ENCODE measurements at regions not wholly inside any gene's neighbourhood (a gene's known extent, or its start where the extent isn't known, plus 50 kb on each side); places are given as distances from the start of the nearest gene placed in this dataset.

GRCh38 chr20:39756369-39756768, 794.2 kb downstream of the DHX35 start:
- Histone ChIP-seq H3K4me2 (ENCODE audit: insufficient read depth, low read length, poor library complexity, severe bottlenecking) (no peak overlapping the region), H2AK5ac (ENCODE audit: low read depth, low read length) (no peak overlapping the region), H3K27me3 (ENCODE audit: control insufficient read depth in 3 of 3, insufficient read depth in 3 of 3, low read depth in 1 of 3, low read length in 3 of 3) (no peaks in the 10 kb centered on the region), H2BK5ac (ENCODE audit: low read length) (no peak overlapping the region), H3K4me3 (ENCODE audit: low read length in 2 of 2) (no peak overlapping the region), H2AFZ (ENCODE audit: low read length) (no peak overlapping the region), H3K23ac (ENCODE audit: low read depth, low read length, poor library complexity) (no peak overlapping the region), H3K9me3 (replicated peaks in 1 of 2; ENCODE audit: control insufficient read depth in 2 of 2, insufficient read depth in 1 of 2, low read depth in 1 of 2, low read length in 2 of 2) (no peaks in the 10 kb centered on the region), H4K91ac (ENCODE audit: low read depth, low read length, poor library complexity) (no peak overlapping the region), H3K9ac (ENCODE audit: low read depth, low read length, poor library complexity) (no peak overlapping the region), H2BK12ac (ENCODE audit: low read length) (no peak overlapping the region), H3K4ac (ENCODE audit: low read length) (no peak overlapping the region), H3K36me3 (replicated peaks in 1 of 2; ENCODE audit: control insufficient read depth in 2 of 2, insufficient read depth in 2 of 2, low read length in 2 of 2) (no peaks in the 10 kb centered on the region), H3K18ac (ENCODE audit: low read length) (no peak overlapping the region), H2BK120ac (ENCODE audit: low read depth, low read length) (no peak overlapping the region), H3K14ac (ENCODE audit: low read length) (no peak overlapping the region), H2BK15ac (ENCODE audit: low read length) (no peak overlapping the region), H3K79me1 (ENCODE audit: low read depth, low read length) (no peaks in the 10 kb centered on the region), H4K8ac (ENCODE audit: low read depth, low read length) (no peak overlapping the region), H3K27ac (replicated peaks; ENCODE audit: low read length) (no peak overlapping the region), H3K4me1 (ENCODE audit: control insufficient read depth in 2 of 2, insufficient read depth in 1 of 2, low read depth in 1 of 2, low read length in 2 of 2) (no peaks in the 10 kb centered on the region)
- WGBS, 2 donors (ENCODE audit: extremely low coverage in 2 of 2, insufficient read length in 2 of 2, insufficient replicate concordance in 1 of 2), result no CpG with 5 or more reads among the region's 1 CpG
- no peak for DNase-seq (ENCODE audit: low spot score)

- Histone ChIP-seq H3K4me2 (ENCODE audit: insufficient read depth, low read length, poor library complexity, severe bottlenecking) (no peak overlapping the region), H3K4ac (ENCODE audit: low read length) (no peak overlapping the region), H3K9me3 (replicated peaks in 1 of 2; ENCODE audit: control insufficient read depth in 2 of 2, insufficient read depth in 1 of 2, low read depth in 1 of 2, low read length in 2 of 2) (no peaks in the 10 kb centered on the region), H3K27ac (replicated peaks; ENCODE audit: low read length) (no peak overlapping the region), H2AFZ (ENCODE audit: low read length) (no peak overlapping the region), H3K36me3 (replicated peaks in 1 of 2; ENCODE audit: control insufficient read depth in 2 of 2, insufficient read depth in 2 of 2, low read length in 2 of 2) (no peaks in the 10 kb centered on the region), H2BK120ac (ENCODE audit: low read depth, low read length) (no peak overlapping the region), H3K9ac (ENCODE audit: low read depth, low read length, poor library complexity) (no peak overlapping the region), H4K91ac (ENCODE audit: low read depth, low read length, poor library complexity) (no peak overlapping the region), H3K79me1 (ENCODE audit: low read depth, low read length) (no peaks in the 10 kb centered on the region), H3K18ac (ENCODE audit: low read length) (no peak overlapping the region), H4K8ac (ENCODE audit: low read depth, low read length) (no peak overlapping the region), H2BK5ac (ENCODE audit: low read length) (no peak overlapping the region), H3K23ac (ENCODE audit: low read depth, low read length, poor library complexity) (no peak overlapping the region), H3K27me3 (ENCODE audit: control insufficient read depth in 3 of 3, insufficient read depth in 3 of 3, low read depth in 1 of 3, low read length in 3 of 3) (no peaks in the 10 kb centered on the region), H3K4me1 (ENCODE audit: control insufficient read depth in 2 of 2, insufficient read depth in 1 of 2, low read depth in 1 of 2, low read length in 2 of 2) (no peaks in the 10 kb centered on the region), H2AK5ac (ENCODE audit: low read depth, low read length) (no peak overlapping the region), H3K4me3 (ENCODE audit: low read length in 2 of 2) (no peak overlapping the region), H2BK12ac (ENCODE audit: low read length) (no peak overlapping the region), H2BK15ac (ENCODE audit: low read length) (no peak overlapping the region), H3K14ac (ENCODE audit: low read length) (no peak overlapping the region)
- DNase-seq (ENCODE audit: low spot score), result no peak
- WGBS, 2 donors (ENCODE audit: extremely low coverage in 2 of 2, insufficient read length in 2 of 2, insufficient replicate concordance in 1 of 2), result no CpG with 5 or more reads among the region's 4 CpGs
Measured at GRCh38 chr20:39752262-39752876, 790.2 kb downstream of the DHX35 start.

- H3K4me3 ChIP-seq (ENCODE audit: low read length in 2 of 2), result no peak overlapping the region
- no CpG with 5 or more reads among the region's 4 CpGs for WGBS, 2 donors (ENCODE audit: extremely low coverage in 2 of 2, insufficient read length in 2 of 2, insufficient replicate concordance in 1 of 2)
- H2BK15ac ChIP-seq (ENCODE audit: low read length), result no peak overlapping the region
- no peaks in the 10 kb centered on the region for H3K4me1 ChIP-seq (ENCODE audit: control insufficient read depth in 2 of 2, insufficient read depth in 1 of 2, low read depth in 1 of 2, low read length in 2 of 2)
- no peak overlapping the region for H4K8ac ChIP-seq (ENCODE audit: low read depth, low read length)
- no peak overlapping the region for H2AFZ ChIP-seq (ENCODE audit: low read length)
- no peak overlapping the region for H2AK5ac ChIP-seq (ENCODE audit: low read depth, low read length)
- no peak overlapping the region for H2BK120ac ChIP-seq (ENCODE audit: low read depth, low read length)
- no peak overlapping the region for H3K23ac ChIP-seq (ENCODE audit: low read depth, low read length, poor library complexity)
- no peaks in the 10 kb centered on the region for H3K36me3 ChIP-seq (replicated peaks in 1 of 2; ENCODE audit: control insufficient read depth in 2 of 2, insufficient read depth in 2 of 2, low read length in 2 of 2)
- H3K27ac ChIP-seq (replicated peaks; ENCODE audit: low read length), result no peak overlapping the region
- no peak overlapping the region for H3K14ac ChIP-seq (ENCODE audit: low read length)
- H2BK12ac ChIP-seq (ENCODE audit: low read length), result no peak overlapping the region
- no peak overlapping the region for H3K4me2 ChIP-seq (ENCODE audit: insufficient read depth, low read length, poor library complexity, severe bottlenecking)
- no peak overlapping the region for H3K4ac ChIP-seq (ENCODE audit: low read length)
- H3K27me3 ChIP-seq (ENCODE audit: control insufficient read depth in 3 of 3, insufficient read depth in 3 of 3, low read depth in 1 of 3, low read length in 3 of 3), result no peaks in the 10 kb centered on the region
- no peaks in the 10 kb centered on the region for H3K9me3 ChIP-seq (replicated peaks in 1 of 2; ENCODE audit: control insufficient read depth in 2 of 2, insufficient read depth in 1 of 2, low read depth in 1 of 2, low read length in 2 of 2)
- H3K18ac ChIP-seq (ENCODE audit: low read length), result no peak overlapping the region
- no peak overlapping the region for H4K91ac ChIP-seq (ENCODE audit: low read depth, low read length, poor library complexity)
- H3K9ac ChIP-seq (ENCODE audit: low read depth, low read length, poor library complexity), result no peak overlapping the region
- DNase-seq (ENCODE audit: low spot score), result no peak
- no peaks in the 10 kb centered on the region for H3K79me1 ChIP-seq (ENCODE audit: low read depth, low read length)
- H2BK5ac ChIP-seq (ENCODE audit: low read length), result no peak overlapping the region
Measured at GRCh38 chr20:39751557-39752137, 789.5 kb downstream of the DHX35 start.

- H2BK5ac ChIP-seq (ENCODE audit: low read length), result no peak overlapping the region
- H2BK15ac ChIP-seq (ENCODE audit: low read length), result no peak overlapping the region
- no peak for DNase-seq (ENCODE audit: low spot score)
- H3K4me2 ChIP-seq (ENCODE audit: insufficient read depth, low read length, poor library complexity, severe bottlenecking), result no peak overlapping the region
- no peaks in the 10 kb centered on the region for H3K79me1 ChIP-seq (ENCODE audit: low read depth, low read length)
- no peaks in the 10 kb centered on the region for H3K36me3 ChIP-seq (replicated peaks in 1 of 2; ENCODE audit: control insufficient read depth in 2 of 2, insufficient read depth in 2 of 2, low read length in 2 of 2)
- H3K4ac ChIP-seq (ENCODE audit: low read length), result no peak overlapping the region
- no peak overlapping the region for H3K18ac ChIP-seq (ENCODE audit: low read length)
- H2BK12ac ChIP-seq (ENCODE audit: low read length), result no peak overlapping the region
- H3K9ac ChIP-seq (ENCODE audit: low read depth, low read length, poor library complexity), result no peak overlapping the region
- H3K27me3 ChIP-seq (ENCODE audit: control insufficient read depth in 3 of 3, insufficient read depth in 3 of 3, low read depth in 1 of 3, low read length in 3 of 3), result no peaks in the 10 kb centered on the region
- no peak overlapping the region for H3K14ac ChIP-seq (ENCODE audit: low read length)
- no peak overlapping the region for H2AK5ac ChIP-seq (ENCODE audit: low read depth, low read length)
- no peak overlapping the region for H3K23ac ChIP-seq (ENCODE audit: low read depth, low read length, poor library complexity)
- no peak overlapping the region for H2AFZ ChIP-seq (ENCODE audit: low read length)
- H4K91ac ChIP-seq (ENCODE audit: low read depth, low read length, poor library complexity), result no peak overlapping the region
- no peak overlapping the region for H3K4me3 ChIP-seq (ENCODE audit: low read length in 2 of 2)
- no peak overlapping the region for H2BK120ac ChIP-seq (ENCODE audit: low read depth, low read length)
- H3K9me3 ChIP-seq (replicated peaks in 1 of 2; ENCODE audit: control insufficient read depth in 2 of 2, insufficient read depth in 1 of 2, low read depth in 1 of 2, low read length in 2 of 2), result no peaks in the 10 kb centered on the region
- no peak overlapping the region for H4K8ac ChIP-seq (ENCODE audit: low read depth, low read length)
- no peak overlapping the region for H3K27ac ChIP-seq (replicated peaks; ENCODE audit: low read length)
- no peaks in the 10 kb centered on the region for H3K4me1 ChIP-seq (ENCODE audit: control insufficient read depth in 2 of 2, insufficient read depth in 1 of 2, low read depth in 1 of 2, low read length in 2 of 2)
- WGBS, 2 donors (ENCODE audit: extremely low coverage in 2 of 2, insufficient read length in 2 of 2, insufficient replicate concordance in 1 of 2), result no CpG with 5 or more reads among the region's 1 CpG
Measured at GRCh38 chr20:39745380-39745779, 783.2 kb downstream of the DHX35 start.

All from neuronal stem cell (in vitro differentiated cells).